Vagina (tissue), 2 donors: ENCODE measurements at regions not wholly inside any gene's neighbourhood (a gene's known extent, or its start where the extent isn't known, plus 50 kb on each side); places are given as distances from the start of the nearest gene placed in this dataset.

Experiments used
- DNase-seq, 2 donors: peaks; one replicate each; pipeline ENCODE4 v3.0.0-alpha.2; 2017; ENCODE audit errors: extremely low spot score in 2 of 2
- H3K27ac ChIP-seq: fragments of 200-600 bp; sonication (generic); one replicate; pipeline ENCODE4 v1.5.1; 2019
- H3K27me3 ChIP-seq: fragments of 200-600 bp; sonication (generic); one replicate; pipeline ENCODE4 v1.5.1; 2019
- H3K36me3 ChIP-seq, 2 donors: fragments of 200-600 bp; sonication (generic); one replicate each; pipeline ENCODE4 v1.5.1; 2017 to 2019
- H3K4me1 ChIP-seq: fragments of 200-600 bp; sonication (generic); one replicate; pipeline ENCODE4 v1.5.1; 2019
- H3K4me3 ChIP-seq, 2 donors: fragments of 200-600 bp; sonication (generic); 1 replicate in 1 of 2; 2 replicates in 1 of 2; pipeline ENCODE4 v1.5.1; 2016 to 2019
- H3K9me3 ChIP-seq: fragments of 200-600 bp; sonication (generic); one replicate; pipeline ENCODE4 v1.5.1; 2019
- CTCF ChIP-seq, 3 experiments: fragments of 450-650 bp in 2 of 3; fragments of 200-600 bp in 1 of 3; sonication (generic) in 1 of 3; IDR thresholded peaks; one replicate each; pipeline ENCODE4 v1.5.1; 2017 to 2019; ENCODE audit warnings: antibody characterized with exemption in 3 of 3, mild to moderate bottlenecking in 2 of 3, moderate library complexity in 2 of 3
- POLR2A ChIP-seq, 2 donors: fragments of 450-650 bp; IDR thresholded peaks; one replicate each; pipeline ENCODE4 v1.6.1; 2017; ENCODE audit warnings: antibody characterized with exemption in 2 of 2, mild to moderate bottlenecking in 2 of 2, moderate library complexity in 2 of 2
- POLR2AphosphoS5 ChIP-seq, 2 donors: sonication (generic); formaldehyde crosslinking; IDR thresholded peaks; one replicate each; pipeline ENCODE4 v1.9.0; 2017; ENCODE audit warnings: antibody characterized with exemption in 2 of 2, mild to moderate bottlenecking in 2 of 2, low read depth in 1 of 2; ENCODE audit not compliant: insufficient read depth in 1 of 2
- intact Hi-C: fragments of 100-400 bp; cut with DNase I; formaldehyde crosslinking; loops from one replicate; pipeline ENCODE4 v1.15.1; 2023

- Histone ChIP-seq H3K4me3 (no peak overlapping the region), H3K36me3 (no peaks in the 10 kb centered on the region), H3K9me3 (no peaks in the 10 kb centered on the region), H3K4me1 (peaks cover 40% of the 10 kb centered on the region), H3K27me3 (no peaks in the 10 kb centered on the region), H3K27ac (no peak overlapping the region)
- TF ChIP-seq POLR2AphosphoS5 (IDR thresholded peaks at IDR 0.05; ENCODE audit: insufficient read depth in 1 of 2, low read depth in 1 of 2), result no peak
- TF ChIP-seq POLR2A (IDR thresholded peaks at IDR 0.05), result no peak
- TF ChIP-seq CTCF (IDR thresholded peaks at IDR 0.05), result no peak
- intact Hi-C loops, result loop anchor here (10.0 kb wide), 1 partner anchor 141 kb away; the partner anchor contains the start of gene VEGFA
- DNase-seq, result no peak
These were observed 145.3 kb downstream of the VEGFA start for GRCh38 chr6:43915208-43915869.

- Histone ChIP-seq H3K27me3 (no peaks in the 10 kb centered on the region), H3K9me3 (no peaks in the 10 kb centered on the region), H3K36me3 (no peaks in the 10 kb centered on the region), H3K4me1 (peaks cover 42% of the 10 kb centered on the region), H3K4me3 (no peak overlapping the region), H3K27ac (no peak overlapping the region)
- no peak for DNase-seq
- TF ChIP-seq POLR2AphosphoS5 (IDR thresholded peaks at IDR 0.05; ENCODE audit: insufficient read depth in 1 of 2, low read depth in 1 of 2) (no peak), CTCF (IDR thresholded peaks at IDR 0.05) (no peak), POLR2A (IDR thresholded peaks at IDR 0.05) (no peak)
- intact Hi-C loops, result loop anchor here (10.0 kb wide), 1 partner anchor 140 kb away; the partner anchor contains the start of gene VEGFA
These were observed 144.5 kb downstream of the VEGFA start for GRCh38 chr6:43914272-43915147.

GRCh38 chr6:43913375-43914271 is 143.6 kb downstream of the VEGFA start:
- H3K9me3 ChIP-seq, result no peaks in the 10 kb centered on the region
- intact Hi-C loops, result loop anchor here (10.0 kb wide), 1 partner anchor 139 kb away; the partner anchor contains the start of gene VEGFA
- no peaks in the 10 kb centered on the region for H3K36me3 ChIP-seq
- TF ChIP-seq POLR2A (IDR thresholded peaks at IDR 0.05), result no peak
- H3K4me1 ChIP-seq, result peaks cover 41% of the 10 kb centered on the region
- no peak overlapping the region for H3K4me3 ChIP-seq
- no peaks in the 10 kb centered on the region for H3K27me3 ChIP-seq
- DNase-seq, result no peak
- H3K27ac ChIP-seq, result no peak overlapping the region

GRCh38 chr6:43912598-43913371 is 142.8 kb downstream of the VEGFA start:
- Histone ChIP-seq H3K4me1 (peaks cover 32% of the 10 kb centered on the region), H3K4me3 (no peak overlapping the region), H3K9me3 (no peaks in the 10 kb centered on the region), H3K27ac (no peak overlapping the region), H3K27me3 (no peaks in the 10 kb centered on the region), H3K36me3 (no peaks in the 10 kb centered on the region)
- intact Hi-C loops, result loop anchor here (10.0 kb wide), 1 partner anchor 138 kb away; the partner anchor contains the start of gene VEGFA
- TF ChIP-seq CTCF (IDR thresholded peaks at IDR 0.05) (no peak), POLR2AphosphoS5 (IDR thresholded peaks at IDR 0.05; ENCODE audit: insufficient read depth in 1 of 2, low read depth in 1 of 2) (no peak), POLR2A (IDR thresholded peaks at IDR 0.05) (no peak)
- DNase-seq, result no peak
